GM12878 (cell line): ENCODE measurements at regions not wholly inside any gene's neighbourhood (a gene's known extent, or its start where the extent isn't known, plus 50 kb on each side); places are given as distances from the start of the nearest gene placed in this dataset.
A peak's percentile ranks its signal among the peaks of the same experiment; 100 is the strongest.

Experiments
- BCL11A ChIP-seq: IDR thresholded peaks from 2 replicates; pipeline ENCODE4 v1.6.1; 2011; ENCODE audit warnings: low read depth, low read length
- CBFB ChIP-seq: IDR thresholded peaks from 2 replicates; pipeline ENCODE4 v1.6.1; 2016; ENCODE audit warnings: antibody characterized with exemption, low read depth
- CREB1 ChIP-seq: IDR thresholded peaks from 2 replicates; pipeline ENCODE4 v1.6.1; 2012; ENCODE audit warnings: low read depth, mild to moderate bottlenecking, inconsistent platforms
- EGR1 ChIP-seq, 2 experiments: IDR thresholded peaks; 1 replicate in 1 of 2; 2 replicates in 1 of 2; pipeline ENCODE4 v1.6.1; 2011 to 2012; ENCODE audit warnings: low read depth in 2 of 2, low read length in 2 of 2, borderline replicate concordance in 1 of 2, mild to moderate bottlenecking in 1 of 2, moderate library complexity in 1 of 2
- FOXM1 ChIP-seq: IDR thresholded peaks from 2 replicates; pipeline ENCODE4 v1.6.1; 2012; ENCODE audit warnings: low read depth, mild to moderate bottlenecking, inconsistent platforms, low read length, moderate library complexity
- JUND ChIP-seq: IDR thresholded peaks from 2 replicates; pipeline ENCODE4 v1.6.1; 2012; ENCODE audit warnings: low read depth, mild to moderate bottlenecking, low read length, improper control_type of control experiment, moderate library complexity
- NFIC ChIP-seq: IDR thresholded peaks from 2 replicates; pipeline ENCODE4 v1.6.1; 2012; ENCODE audit warnings: low read depth, mild to moderate bottlenecking, inconsistent platforms, low read length, moderate library complexity
- NR2F1 ChIP-seq: fragments of 450-650 bp; conservative IDR thresholded peaks from 2 replicates; pipeline ENCODE4 v1.6.1; 2017; ENCODE audit warnings: mild to moderate bottlenecking
- POU2F2 ChIP-seq: IDR thresholded peaks from 3 replicates; pipeline ENCODE4 v1.6.1; 2011; ENCODE audit warnings: low read depth, mild to moderate bottlenecking, low read length, borderline replicate concordance
- RAD51 ChIP-seq: fragments of 450-650 bp; IDR thresholded peaks from 2 replicates; pipeline ENCODE4 v1.6.1; 2016; ENCODE audit warnings: moderate library complexity, mild to moderate bottlenecking, inconsistent platforms
- REST ChIP-seq: IDR thresholded peaks from 2 replicates; pipeline ENCODE4 v1.6.1; 2012; ENCODE audit warnings: mild to moderate bottlenecking, low read depth, low read length
- RFX5 ChIP-seq: IDR thresholded peaks from 2 replicates; pipeline ENCODE4 v1.6.1; 2011; ENCODE audit warnings: low read depth, low read length, improper control_type of control experiment
- RUNX3 ChIP-seq: IDR thresholded peaks from 2 replicates; pipeline ENCODE4 v1.6.1; 2012; ENCODE audit warnings: low read length, inconsistent platforms
- SMARCA5 ChIP-seq: fragments of 450-650 bp; IDR thresholded peaks from 2 replicates; pipeline ENCODE4 v1.6.1; 2017; ENCODE audit warnings: mild to moderate bottlenecking
- SMC3 ChIP-seq: IDR thresholded peaks from 2 replicates; pipeline ENCODE4 v1.6.1; 2011; ENCODE audit warnings: low read length, improper control_type of control experiment, borderline replicate concordance
- SPI1 ChIP-seq: IDR thresholded peaks from 2 replicates; pipeline ENCODE4 v1.6.1; 2011; ENCODE audit warnings: low read depth, mild to moderate bottlenecking, low read length, moderate library complexity, borderline replicate concordance; ENCODE audit not compliant: insufficient read depth
- TCF12 ChIP-seq: IDR thresholded peaks from 2 replicates; pipeline ENCODE4 v1.6.1; 2011; ENCODE audit warnings: low read depth, mild to moderate bottlenecking, low read length
- WRNIP1 ChIP-seq: IDR thresholded peaks from 2 replicates; pipeline ENCODE4 v1.6.1; 2011; ENCODE audit warnings: low read depth, low read length, improper control_type of control experiment, borderline replicate concordance
- ZNF687 ChIP-seq: fragments of 450-650 bp; IDR thresholded peaks from 2 replicates; pipeline ENCODE4 v1.6.1; 2017; ENCODE audit warnings: mild to moderate bottlenecking, moderate library complexity
- TF ChIP-seq, protein P1 (sequence below), 3 experiments: IDR thresholded peaks in 2 of 3; conservative IDR thresholded peaks in 1 of 3; 2 replicates each; pipeline ENCODE4 v1.5.1; 2011; ENCODE audit warnings: low read depth in 3 of 3, low read length in 3 of 3, mild to moderate bottlenecking in 3 of 3, control low read depth in 2 of 3, moderate library complexity in 2 of 3, inconsistent platforms in 1 of 3, mixed read lengths in 1 of 3; ENCODE audit not compliant: control insufficient read depth in 2 of 3, insufficient read depth in 1 of 3; ENCODE audit errors: extremely low read depth in 1 of 3

DNA sequence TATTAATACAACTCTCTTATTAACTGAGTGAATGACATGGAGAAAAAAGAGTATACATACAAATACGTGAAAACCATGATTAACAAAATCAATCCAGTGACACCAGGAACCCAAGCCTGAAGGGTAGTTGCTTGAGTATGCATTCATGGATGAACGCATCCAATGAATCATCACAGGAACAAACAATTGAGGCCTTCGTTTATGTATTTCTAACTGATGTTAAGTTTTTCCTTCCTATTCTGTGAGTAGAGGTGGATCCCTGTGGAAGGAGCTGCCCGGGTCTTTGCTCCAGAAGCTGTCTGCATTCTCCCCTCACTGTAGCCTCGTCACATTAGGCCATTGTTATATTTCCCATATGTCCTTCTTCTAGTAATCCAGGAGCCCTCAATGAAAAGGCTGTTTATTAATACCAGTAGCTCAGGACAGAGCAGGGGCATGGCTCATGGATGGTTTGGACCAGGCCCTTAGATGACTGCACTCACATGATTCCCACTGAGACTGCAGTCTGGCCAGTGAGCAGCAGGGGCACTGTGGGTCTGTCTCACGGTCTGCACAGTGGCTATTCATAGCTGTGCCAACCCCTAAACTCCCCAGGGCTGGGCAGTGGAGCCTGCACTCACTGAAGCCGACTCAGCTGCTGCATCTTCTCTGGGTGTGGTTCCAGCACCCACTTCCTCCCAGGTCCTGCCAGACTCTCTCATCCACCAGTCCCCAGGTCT lies 128.1 kb upstream of the TOP3B start (continued):
- no peak for TF ChIP-seq REST
- 0 out of 2 replicates have a peak, but pooled peaks have one; percentile 6 for TF ChIP-seq NR2F1
- TF ChIP-seq, protein P1, sequence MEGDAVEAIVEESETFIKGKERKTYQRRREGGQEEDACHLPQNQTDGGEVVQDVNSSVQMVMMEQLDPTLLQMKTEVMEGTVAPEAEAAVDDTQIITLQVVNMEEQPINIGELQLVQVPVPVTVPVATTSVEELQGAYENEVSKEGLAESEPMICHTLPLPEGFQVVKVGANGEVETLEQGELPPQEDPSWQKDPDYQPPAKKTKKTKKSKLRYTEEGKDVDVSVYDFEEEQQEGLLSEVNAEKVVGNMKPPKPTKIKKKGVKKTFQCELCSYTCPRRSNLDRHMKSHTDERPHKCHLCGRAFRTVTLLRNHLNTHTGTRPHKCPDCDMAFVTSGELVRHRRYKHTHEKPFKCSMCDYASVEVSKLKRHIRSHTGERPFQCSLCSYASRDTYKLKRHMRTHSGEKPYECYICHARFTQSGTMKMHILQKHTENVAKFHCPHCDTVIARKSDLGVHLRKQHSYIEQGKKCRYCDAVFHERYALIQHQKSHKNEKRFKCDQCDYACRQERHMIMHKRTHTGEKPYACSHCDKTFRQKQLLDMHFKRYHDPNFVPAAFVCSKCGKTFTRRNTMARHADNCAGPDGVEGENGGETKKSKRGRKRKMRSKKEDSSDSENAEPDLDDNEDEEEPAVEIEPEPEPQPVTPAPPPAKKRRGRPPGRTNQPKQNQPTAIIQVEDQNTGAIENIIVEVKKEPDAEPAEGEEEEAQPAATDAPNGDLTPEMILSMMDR (IDR thresholded peaks at IDR 0.05 in 2 of 3, conservative IDR thresholded peaks at IDR 0.05 in 1 of 3; ENCODE audit: control insufficient read depth in 2 of 3, extremely low read depth in 1 of 3, insufficient read depth in 1 of 3, low read depth in 3 of 3, low read length in 3 of 3): peak; percentile 77 to 89 (median 78)
- TF ChIP-seq FOXM1: no peak
- TF ChIP-seq TCF12: peak; percentile 85
- TF ChIP-seq POU2F2: peak; percentile 68; the same call in 2 of the 3 replicates
- peak; percentile 61; the same call in 1 of the 2 replicates for TF ChIP-seq SMC3
- TF ChIP-seq RFX5: no peak
- 0 out of 2 replicates have a peak, but pooled peaks have one; percentile 29 for TF ChIP-seq JUND
- peak; percentile 85 for TF ChIP-seq SPI1
- TF ChIP-seq CBFB: 0 out of 2 replicates have a peak, but pooled peaks have one; percentile 14
- 0 out of 2 replicates have a peak, but pooled peaks have one; percentile 20 for TF ChIP-seq BCL11A
- TF ChIP-seq NFIC: peak; percentile 49; the same call in 1 of the 2 replicates
- TF ChIP-seq RUNX3: peak; percentile 50
- TF ChIP-seq RAD51: no peak
- no peak for TF ChIP-seq CREB1
- 0 out of 2 replicates have a peak, but pooled peaks have one; percentile 75 for TF ChIP-seq WRNIP1
- TF ChIP-seq ZNF687: peak; percentile 85
- TF ChIP-seq SMARCA5: peak; percentile 66; the same call in 1 of the 2 replicates
- no peak for TF ChIP-seq EGR1 (IDR thresholded peaks at IDR 0.05; ENCODE audit: borderline replicate concordance in 1 of 2, low read depth in 2 of 2, low read length in 2 of 2)
